ENCODE measurements at regions not wholly inside any gene's neighbourhood (a gene's known extent, or its start where the extent isn't known, plus 50 kb on each side); places are given as distances from the start of the nearest gene placed in this dataset.

DNA sequence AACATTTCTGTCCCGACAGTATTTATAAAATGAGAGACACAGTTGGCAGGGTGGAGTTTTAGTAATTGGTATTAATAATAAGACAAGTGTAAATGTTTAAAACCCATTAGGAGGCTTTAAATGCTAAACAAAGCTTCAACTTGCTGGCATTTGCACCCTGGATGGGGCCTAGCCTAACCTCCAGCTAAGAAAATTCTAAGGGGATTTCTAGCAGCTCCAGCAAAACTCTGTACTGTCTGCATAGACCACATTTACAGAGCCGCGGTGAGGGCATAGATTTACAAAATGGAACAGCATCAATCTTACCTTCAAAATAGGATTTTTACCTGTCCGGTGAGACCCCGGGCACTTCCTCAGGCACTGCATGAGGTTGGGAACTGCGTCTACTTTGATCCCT lies 113.9 kb upstream of the ANO1 start:
- H3K9me3 ChIP-seq (ENCODE audit: control insufficient read depth, insufficient read depth, low read length) = no peaks in the 10 kb centered on the region
- WGBS (ENCODE audit: insufficient coverage) = 82% methylated on average over 5 of the region's 6 CpGs
- Mint-ChIP-seq H3K9me3 (no peaks in the 10 kb centered on the region), H3K27me3 (ENCODE audit: low read depth in 2 of 2) (peaks cover 5 to 7% of the 10 kb centered on the region in 2 donors), H3K27ac (no peak overlapping the region), H3K4me1 (no peaks in the 10 kb centered on the region), H3K36me3 (no peaks in the 10 kb centered on the region), H3K4me3 (no peak overlapping the region)
- no peak overlapping the region for H3K27ac ChIP-seq (ENCODE audit: low read length)
- DNase-seq (no peak), ATAC-seq (no peak)
- TF ChIP-seq, protein P1, sequence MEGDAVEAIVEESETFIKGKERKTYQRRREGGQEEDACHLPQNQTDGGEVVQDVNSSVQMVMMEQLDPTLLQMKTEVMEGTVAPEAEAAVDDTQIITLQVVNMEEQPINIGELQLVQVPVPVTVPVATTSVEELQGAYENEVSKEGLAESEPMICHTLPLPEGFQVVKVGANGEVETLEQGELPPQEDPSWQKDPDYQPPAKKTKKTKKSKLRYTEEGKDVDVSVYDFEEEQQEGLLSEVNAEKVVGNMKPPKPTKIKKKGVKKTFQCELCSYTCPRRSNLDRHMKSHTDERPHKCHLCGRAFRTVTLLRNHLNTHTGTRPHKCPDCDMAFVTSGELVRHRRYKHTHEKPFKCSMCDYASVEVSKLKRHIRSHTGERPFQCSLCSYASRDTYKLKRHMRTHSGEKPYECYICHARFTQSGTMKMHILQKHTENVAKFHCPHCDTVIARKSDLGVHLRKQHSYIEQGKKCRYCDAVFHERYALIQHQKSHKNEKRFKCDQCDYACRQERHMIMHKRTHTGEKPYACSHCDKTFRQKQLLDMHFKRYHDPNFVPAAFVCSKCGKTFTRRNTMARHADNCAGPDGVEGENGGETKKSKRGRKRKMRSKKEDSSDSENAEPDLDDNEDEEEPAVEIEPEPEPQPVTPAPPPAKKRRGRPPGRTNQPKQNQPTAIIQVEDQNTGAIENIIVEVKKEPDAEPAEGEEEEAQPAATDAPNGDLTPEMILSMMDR (IDR thresholded peaks at IDR 0.05) = no peak
- intact Hi-C loops (cut with micrococcal nuclease) = no loop called here
- no peak overlapping the region for H3K4me3 ChIP-seq (ENCODE audit: low read length)
- H3K36me3 ChIP-seq (ENCODE audit: control insufficient read depth, insufficient read depth, low read length) = no peaks in the 10 kb centered on the region
- no peaks in the 10 kb centered on the region for H3K4me1 ChIP-seq (ENCODE audit: control insufficient read depth, insufficient read depth, low read length)
- H3K27me3 ChIP-seq (ENCODE audit: control insufficient read depth, insufficient read depth, low read length) = no peaks in the 10 kb centered on the region

DNA sequence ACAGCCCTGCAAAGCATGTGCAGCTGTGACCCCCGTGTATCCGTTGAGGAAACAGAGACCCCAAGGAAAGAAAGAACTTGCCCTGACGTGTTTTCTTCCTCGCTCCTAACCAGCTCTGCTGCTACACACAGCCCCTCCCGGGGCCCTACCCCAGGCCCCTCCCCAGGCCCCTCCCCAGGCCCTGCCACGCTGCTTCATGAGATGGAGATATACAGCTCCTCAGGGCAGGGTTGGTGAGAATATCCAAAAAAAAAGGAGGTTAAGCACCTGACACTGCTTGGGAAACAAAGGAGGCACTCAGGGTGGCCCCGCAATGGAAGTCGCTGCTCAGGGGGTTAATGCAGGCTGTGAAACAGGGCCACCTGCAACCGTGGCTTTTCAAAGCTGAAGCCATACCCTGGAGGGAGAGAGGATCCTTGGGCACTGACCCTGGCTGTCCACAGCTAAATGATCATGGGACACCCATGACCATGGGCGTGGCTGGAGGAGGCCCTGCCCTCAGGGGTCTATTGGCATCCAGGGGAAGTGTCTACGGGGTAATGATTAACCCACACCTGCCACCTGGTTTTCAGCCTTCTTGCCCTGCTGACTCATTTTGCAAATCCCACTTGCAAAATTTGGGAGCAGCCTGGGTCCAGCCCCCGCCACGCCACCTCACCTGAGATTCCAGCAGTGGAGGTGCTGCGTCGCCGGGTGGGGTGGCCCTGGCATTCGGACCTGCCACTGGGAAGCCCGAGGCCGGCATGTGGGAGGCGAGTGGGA lies 112.1 kb upstream of the ANO1 start:
- 78% methylated on average over 19 of the region's 20 CpGs for WGBS (ENCODE audit: insufficient coverage)
- H3K27ac Mint-ChIP-seq = no peak overlapping the region
- DNase-seq (no peak), ATAC-seq (no peak)
- H3K9me3 Mint-ChIP-seq = no peaks in the 10 kb centered on the region
- H3K27me3 Mint-ChIP-seq (ENCODE audit: low read depth in 2 of 2) = peaks cover 0 to 2% of the 10 kb centered on the region in 2 donors
- Histone ChIP-seq H3K27me3 (ENCODE audit: control insufficient read depth, insufficient read depth, low read length) (no peaks in the 10 kb centered on the region), H3K4me1 (ENCODE audit: control insufficient read depth, insufficient read depth, low read length) (no peaks in the 10 kb centered on the region), H3K4me3 (ENCODE audit: low read length) (no peak overlapping the region), H3K9me3 (ENCODE audit: control insufficient read depth, insufficient read depth, low read length) (no peaks in the 10 kb centered on the region), H3K36me3 (ENCODE audit: control insufficient read depth, insufficient read depth, low read length) (no peaks in the 10 kb centered on the region), H3K27ac (ENCODE audit: low read length) (no peak overlapping the region)
- no peak overlapping the region for H3K4me3 Mint-ChIP-seq
- no peaks in the 10 kb centered on the region for H3K4me1 Mint-ChIP-seq
- no peaks in the 10 kb centered on the region for H3K36me3 Mint-ChIP-seq
- TF ChIP-seq, protein P1 (IDR thresholded peaks at IDR 0.05) = no peak
- intact Hi-C loops (cut with micrococcal nuclease) = no loop called here

DNA sequence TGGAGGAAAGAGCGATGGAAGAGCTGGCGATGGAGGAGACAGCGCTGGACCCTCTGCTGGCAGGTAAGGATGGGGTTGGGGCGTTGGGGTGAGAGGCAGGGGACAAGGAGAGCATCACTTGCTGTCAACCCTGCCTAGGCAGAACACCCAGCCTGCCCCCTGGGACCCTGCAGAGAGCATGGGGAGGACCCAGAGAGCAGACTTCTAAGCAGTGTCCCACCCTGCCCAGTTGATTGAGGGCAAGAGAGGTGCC lies 111.6 kb upstream of the ANO1 start:
- TF ChIP-seq, protein P1 (IDR thresholded peaks at IDR 0.05) = no peak
- Mint-ChIP-seq H3K27me3 (ENCODE audit: low read depth in 2 of 2) (peaks cover 0 to 4% of the 10 kb centered on the region in 2 donors), H3K27ac (no peak overlapping the region), H3K36me3 (no peaks in the 10 kb centered on the region), H3K4me3 (no peak overlapping the region), H3K9me3 (no peaks in the 10 kb centered on the region), H3K4me1 (no peaks in the 10 kb centered on the region)
- H3K27me3 ChIP-seq (ENCODE audit: control insufficient read depth, insufficient read depth, low read length) = no peaks in the 10 kb centered on the region
- H3K9me3 ChIP-seq (ENCODE audit: control insufficient read depth, insufficient read depth, low read length) = no peaks in the 10 kb centered on the region
- no peak overlapping the region for H3K4me3 ChIP-seq (ENCODE audit: low read length)
- H3K4me1 ChIP-seq (ENCODE audit: control insufficient read depth, insufficient read depth, low read length) = no peaks in the 10 kb centered on the region
- intact Hi-C loops (cut with micrococcal nuclease) = no loop called here
- no peak for DNase-seq
- ATAC-seq = no peak
- H3K27ac ChIP-seq (ENCODE audit: low read length) = no peak overlapping the region
- H3K36me3 ChIP-seq (ENCODE audit: control insufficient read depth, insufficient read depth, low read length) = no peaks in the 10 kb centered on the region
- 88% methylated on average over 4 of the region's 4 CpGs for WGBS (ENCODE audit: insufficient coverage)

DNA sequence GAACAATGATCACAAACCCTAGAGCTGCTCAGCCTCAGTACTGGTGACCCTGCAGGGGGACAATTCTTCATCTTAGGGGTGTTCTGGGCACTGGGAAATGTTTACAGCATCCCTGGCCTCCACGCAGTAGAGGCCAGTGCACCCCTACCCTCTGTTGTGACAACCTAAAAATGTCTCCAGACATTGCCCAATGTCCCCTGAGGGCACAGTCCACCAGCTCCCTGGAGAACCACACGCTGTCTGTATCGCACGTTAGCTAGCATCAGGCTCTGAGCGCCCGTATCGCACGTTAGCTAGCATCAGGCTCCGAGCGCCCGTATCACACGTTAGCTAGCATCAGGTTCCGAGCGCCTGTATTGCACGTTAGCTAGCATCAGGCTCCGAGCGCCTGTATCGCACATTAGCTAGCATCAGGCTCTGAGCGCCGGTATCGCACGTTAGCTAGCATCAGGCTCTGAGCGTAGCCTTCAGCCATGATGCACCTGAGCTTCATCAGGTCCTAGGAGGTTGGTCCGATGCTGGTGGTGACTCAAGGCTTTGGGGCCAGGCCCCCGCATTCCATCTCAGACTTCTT lies 111.1 kb upstream of the ANO1 start:
- WGBS (ENCODE audit: insufficient coverage) = 88% methylated on average over 25 of the region's 25 CpGs
- Mint-ChIP-seq H3K27ac (no peak overlapping the region), H3K36me3 (no peaks in the 10 kb centered on the region), H3K27me3 (ENCODE audit: low read depth in 2 of 2) (peaks cover 0 to 5% of the 10 kb centered on the region in 2 donors), H3K9me3 (no peaks in the 10 kb centered on the region), H3K4me1 (no peaks in the 10 kb centered on the region), H3K4me3 (no peak overlapping the region)
- ATAC-seq (no peak), DNase-seq (no peak)
- Histone ChIP-seq H3K27me3 (ENCODE audit: control insufficient read depth, insufficient read depth, low read length) (no peaks in the 10 kb centered on the region), H3K9me3 (ENCODE audit: control insufficient read depth, insufficient read depth, low read length) (no peaks in the 10 kb centered on the region), H3K4me1 (ENCODE audit: control insufficient read depth, insufficient read depth, low read length) (no peaks in the 10 kb centered on the region), H3K4me3 (ENCODE audit: low read length) (no peak overlapping the region), H3K36me3 (ENCODE audit: control insufficient read depth, insufficient read depth, low read length) (no peaks in the 10 kb centered on the region), H3K27ac (ENCODE audit: low read length) (no peak overlapping the region)
- intact Hi-C loops (cut with micrococcal nuclease) = no loop called here
- TF ChIP-seq, protein P1 (IDR thresholded peaks at IDR 0.05) = no peak

All from natural killer cell (primary cell).